ENCODE measurements at regions not wholly inside any gene's neighbourhood (a gene's known extent, or its start where the extent isn't known, plus 50 kb on each side); places are given as distances from the start of the nearest gene placed in this dataset.

DNA sequence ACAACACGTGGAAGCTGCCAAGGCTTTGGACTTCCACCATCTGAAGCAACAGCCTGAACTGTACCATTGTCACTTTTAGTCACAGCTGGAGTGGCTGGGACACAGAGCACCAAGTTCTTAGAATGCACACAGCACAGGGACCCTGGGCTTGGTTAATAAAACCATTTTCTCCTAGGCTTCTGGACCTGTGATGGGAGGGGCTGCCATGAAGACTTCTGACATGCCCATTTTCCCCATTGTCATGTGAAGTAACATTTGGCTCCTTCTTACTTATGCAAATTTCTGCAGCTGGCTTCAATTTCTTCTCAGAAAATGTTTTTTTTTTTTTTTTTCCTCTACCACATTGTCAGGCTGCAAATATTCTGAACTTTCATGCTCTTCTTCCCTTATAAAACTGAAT is 138.6 kb upstream of the BRINP3 start:
- TF ChIP-seq, protein P1, sequence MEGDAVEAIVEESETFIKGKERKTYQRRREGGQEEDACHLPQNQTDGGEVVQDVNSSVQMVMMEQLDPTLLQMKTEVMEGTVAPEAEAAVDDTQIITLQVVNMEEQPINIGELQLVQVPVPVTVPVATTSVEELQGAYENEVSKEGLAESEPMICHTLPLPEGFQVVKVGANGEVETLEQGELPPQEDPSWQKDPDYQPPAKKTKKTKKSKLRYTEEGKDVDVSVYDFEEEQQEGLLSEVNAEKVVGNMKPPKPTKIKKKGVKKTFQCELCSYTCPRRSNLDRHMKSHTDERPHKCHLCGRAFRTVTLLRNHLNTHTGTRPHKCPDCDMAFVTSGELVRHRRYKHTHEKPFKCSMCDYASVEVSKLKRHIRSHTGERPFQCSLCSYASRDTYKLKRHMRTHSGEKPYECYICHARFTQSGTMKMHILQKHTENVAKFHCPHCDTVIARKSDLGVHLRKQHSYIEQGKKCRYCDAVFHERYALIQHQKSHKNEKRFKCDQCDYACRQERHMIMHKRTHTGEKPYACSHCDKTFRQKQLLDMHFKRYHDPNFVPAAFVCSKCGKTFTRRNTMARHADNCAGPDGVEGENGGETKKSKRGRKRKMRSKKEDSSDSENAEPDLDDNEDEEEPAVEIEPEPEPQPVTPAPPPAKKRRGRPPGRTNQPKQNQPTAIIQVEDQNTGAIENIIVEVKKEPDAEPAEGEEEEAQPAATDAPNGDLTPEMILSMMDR (IDR thresholded peaks at IDR 0.05), result no peak
- no peak for TF ChIP-seq POLR2A (IDR thresholded peaks at IDR 0.05)
